HepG2 (cell line): ENCODE measurements at regions not wholly inside any gene's neighbourhood (a gene's known extent, or its start where the extent isn't known, plus 50 kb on each side); places are given as distances from the start of the nearest gene placed in this dataset.
A peak's percentile ranks its signal among the peaks of the same experiment; 100 is the strongest.

ENCODE experiments used
- ATAC-seq: fragments of 200-7000 bp; cut with Tn5 transposase; 3 replicates; pipeline ENCODE4 v1.9.1; 2020; ENCODE audit warnings: mild to moderate bottlenecking, moderate library complexity
- BruUV-seq: library from RNA; stranded (reverse); fragments of 400-500 nt; replicated peaks from 2 replicates; lab custom pipeline; 2021; lab: Mats Ljungman, UMichigan
- CTCF ChIA-PET: fragments of 300-600 bp; formaldehyde crosslinking; extraction: SDS; loops from one replicate; lab custom pipeline; 2021; ENCODE audit warnings: low total read pairs, inconsistent platforms, low intra/inter-chr PET ratio; lab: Yijun Ruan, JAX
- POLR2A ChIA-PET: fragments of 350-600 bp; sonication (Branson Sonifier 250); formaldehyde crosslinking; loops from one replicate; lab custom pipeline; 2020; ENCODE audit warnings: antibody characterized with exemption, inconsistent platforms; lab: Yijun Ruan, JAX
- DNase-seq: peaks from one replicate; pipeline ENCODE4 v3.0.0-alpha.2; 2015; ENCODE audit warnings: low spot score
- FAIRE-seq: peaks from 3 replicates; lab custom pipeline; 2011; peaks lifted over from hg19 to GRCh38; lab: Jason Lieb, UNC
- H2AFZ ChIP-seq: one replicate; pipeline ENCODE4 v1.6.1; 2011; ENCODE audit warnings: low read length, inconsistent platforms
- H3K27ac ChIP-seq: fragments of 300-600 bp; 3 replicates; pipeline ENCODE4 v1.8.0; 2011; ENCODE audit warnings: mixed run types, mild to moderate bottlenecking, mixed read lengths, low read length, inconsistent platforms; ENCODE audit not compliant: insufficient read depth; ENCODE audit errors: extremely low read length
- H3K27me3 ChIP-seq, 2 experiments: fragments of 200-600 bp in 1 of 2; 2 replicates in 1 of 2; 3 replicates in 1 of 2; pipeline versions ENCODE4 v1.6.0 to v1.8.0; 2011; ENCODE audit warnings: low read length in 2 of 2, mild to moderate bottlenecking in 2 of 2, moderate library complexity in 2 of 2, inconsistent platforms in 1 of 2; ENCODE audit not compliant: insufficient read depth in 2 of 2, control insufficient read depth in 1 of 2
- H3K36me3 ChIP-seq, 2 experiments: fragments of 200-600 bp in 1 of 2; replicated peaks in 1 of 2; 2 replicates in 1 of 2; 3 replicates in 1 of 2; pipeline versions ENCODE4 v1.5.1 to v1.8.0; 2011; ENCODE audit warnings: low read length in 2 of 2, inconsistent platforms in 1 of 2; ENCODE audit not compliant: insufficient read depth in 2 of 2, control insufficient read depth in 1 of 2
- H3K4me1 ChIP-seq: 2 replicates; pipeline ENCODE4 v1.5.1; 2012; ENCODE audit warnings: low read length, inconsistent platforms; ENCODE audit not compliant: insufficient read depth
- H3K4me2 ChIP-seq: 2 replicates; pipeline ENCODE4 v1.6.0; 2011; ENCODE audit warnings: low read depth, low read length, inconsistent platforms
- H3K4me3 ChIP-seq, 3 experiments: fragments of 200-600 bp in 1 of 3; sonication (generic), shearing (Covaris generic) in 1 of 3; replicated peaks in 1 of 3; 2 replicates each; pipeline ENCODE4 v1.5.1; 2011 to 2016; ENCODE audit warnings: low read length in 3 of 3, inconsistent platforms in 2 of 3, low read depth in 2 of 3, mild to moderate bottlenecking in 2 of 3, control low read depth in 1 of 3, mixed read lengths in 1 of 3; ENCODE audit not compliant: insufficient read depth in 1 of 3
- H3K79me2 ChIP-seq: one replicate; pipeline ENCODE4 v1.6.1; 2011; ENCODE audit warnings: low read length, inconsistent platforms; ENCODE audit not compliant: insufficient read depth
- H3K9ac ChIP-seq: 2 replicates; pipeline ENCODE4 v1.6.0; 2011; ENCODE audit warnings: mild to moderate bottlenecking, low read depth, low read length, inconsistent platforms; ENCODE audit not compliant: insufficient read depth
- H3K9me3 ChIP-seq: 2 replicates; pipeline ENCODE4 v1.5.1; 2012; ENCODE audit warnings: mild to moderate bottlenecking, low read length
- H4K20me1 ChIP-seq: 2 replicates; pipeline ENCODE4 v1.6.0; 2011; ENCODE audit warnings: inconsistent platforms, mild to moderate bottlenecking, low read length, moderate library complexity; ENCODE audit not compliant: insufficient read depth
- ARNT2 ChIP-seq: sonication (generic); formaldehyde crosslinking; IDR thresholded peaks from 2 replicates; pipeline ENCODE4 v1.8.0; 2022; ENCODE audit warnings: mild to moderate bottlenecking, low read depth, missing genetic modification reagents, moderate library complexity
- NFKB2 ChIP-seq: sonication (generic); formaldehyde crosslinking; IDR thresholded peaks from 2 replicates; pipeline ENCODE4 v1.4.0; 2020; ENCODE audit warnings: missing genetic modification reagents, borderline replicate concordance
- NR2C2 ChIP-seq: sonication (generic); formaldehyde crosslinking; IDR thresholded peaks from 2 replicates; pipeline ENCODE4 v1.4.0; 2020; ENCODE audit warnings: missing genetic modification reagents, mild to moderate bottlenecking, moderate library complexity, borderline replicate concordance
- NR2F1 ChIP-seq, 2 experiments: fragments of 450-650 bp in 1 of 2; formaldehyde crosslinking in 1 of 2; IDR thresholded peaks; 2 replicates each; pipeline versions ENCODE4 v1.5.0 to v1.6.1; 2016 to 2020; ENCODE audit warnings: mild to moderate bottlenecking in 1 of 2, missing compliant biosample characterization in 1 of 2, missing genetic modification reagents in 1 of 2, moderate library complexity in 1 of 2
- NR2F6 ChIP-seq, 2 experiments: IDR thresholded peaks; 2 replicates each; pipeline ENCODE4 v1.6.1; 2016; ENCODE audit warnings: antibody characterized with exemption in 1 of 2, mild to moderate bottlenecking in 1 of 2
- ZNF263 ChIP-seq: sonication (generic); formaldehyde crosslinking; IDR thresholded peaks from 2 replicates; pipeline ENCODE4 v1.4.0; 2020; ENCODE audit warnings: missing genetic modification reagents
- ZNF761 ChIP-seq: sonication (generic); formaldehyde crosslinking; conservative IDR thresholded peaks from 2 replicates; pipeline ENCODE4 v1.4.0; 2020; ENCODE audit warnings: mild to moderate bottlenecking, missing genetic modification reagents
- ZNF770 ChIP-seq: sonication (generic); formaldehyde crosslinking; IDR thresholded peaks from 2 replicates; pipeline ENCODE4 v1.5.0; 2020; ENCODE audit warnings: mild to moderate bottlenecking, missing genetic modification reagents
- WGBS: methylation state at CpG from one replicate; pipeline ENCODE4 v1.1.6; 2017; ENCODE audit warnings: low lambda C conversion rate; 5-methylcytosine and 5-hydroxymethylcytosine counted together
- in situ Hi-C: cut with HindIII; loops from 2 replicates; pipeline ENCODE4 v1.10.0; 2017; ENCODE audit warnings: low pct_unique_long_range_greater_than_20kb; ENCODE audit not compliant: extremely low pct_ligation_motif_present
- intact Hi-C: fragments of 100-400 bp; cut with micrococcal nuclease; formaldehyde crosslinking; loops from one replicate; pipeline ENCODE4 v1.10.0; 2022; ENCODE audit not compliant: unreplicated experiment

- H3K9ac ChIP-seq, result no peak overlapping the region
- no peak for ATAC-seq
- TF ChIP-seq ZNF770 (peak; percentile 83), ZNF761 (CRISPR knock-in tag) (no peak), NR2F6 (IDR thresholded peaks at IDR 0.05) (peak; percentile 34; the same call in 1 of the 2 replicates), NR2F6 (CRISPR knock-in tag; IDR thresholded peaks at IDR 0.05) (peak; percentile 30; the same call in 1 of the 2 replicates), ARNT2 (CRISPR knock-in tag) (no peak), NR2F1 (CRISPR knock-in tag; IDR thresholded peaks at IDR 0.05) (peak in 1 of 2 experiments; percentile 34; a peak in 1 of 4 replicates), NR2C2 (CRISPR knock-in tag) (0 out of 2 replicates have a peak, but pooled peaks have one; percentile 38), ZNF263 (peak; percentile 72), NFKB2 (no peak)
- no peaks in the 10 kb centered on the region for H3K9me3 ChIP-seq
- 31% methylated on average over 9 of the region's 10 CpGs for WGBS
- in situ Hi-C loops (no loop called here), intact Hi-C loops (no loop called here)
- no peak for DNase-seq
- H3K27ac ChIP-seq, result no peak overlapping the region
- H3K4me2 ChIP-seq, result 0 out of 2 replicates have a peak overlapping the region, but pooled peaks have one; percentile 16
- no peaks in the 10 kb centered on the region for H4K20me1 ChIP-seq
- H3K4me1 ChIP-seq, result peaks cover 28% of the 10 kb centered on the region
- POLR2A ChIA-PET, result no interaction called here
- H3K27me3 ChIP-seq, result peaks cover 3 to 18% of the 10 kb centered on the region in 2 experiments; a peak in 3 of 5 replicates
- H3K79me2 ChIP-seq, result no peaks in the 10 kb centered on the region
- CTCF ChIA-PET, result no interaction called here
- no peaks in the 10 kb centered on the region for H3K36me3 ChIP-seq
- H2AFZ ChIP-seq, result no peak overlapping the region
- H3K4me3 ChIP-seq, result no peak overlapping the region
- BruUV-seq, result no TSS peak
- no peak for FAIRE-seq
These were observed 185.3 kb upstream of the IER5L start for GRCh38 chr9:129363216-129363873.
